SK-N-SH (cell line): ENCODE measurements at regions not wholly inside any gene's neighbourhood (a gene's known extent, or its start where the extent isn't known, plus 50 kb on each side); places are given as distances from the start of the nearest gene placed in this dataset.

Experiments used
- CTCF ChIA-PET: fragments of 300-600, 350-600 bp; formaldehyde crosslinking; extraction: SDS; loops from one replicate; lab custom pipeline; 2021; lab: Yijun Ruan, JAX
- POLR2A ChIA-PET: fragments of 350-600 bp; sonication (Branson Sonifier 250); formaldehyde crosslinking; extraction: SDS; loops from one replicate; lab custom pipeline; 2020; ENCODE audit warnings: antibody characterized with exemption, inconsistent platforms; lab: Yijun Ruan, JAX
- DNase-seq: peaks from one replicate; pipeline ENCODE4 v3.0.0; 2012
- H2AFZ ChIP-seq: fragments of 200-600 bp; sonication (generic); 2 replicates; pipeline ENCODE4 v1.8.1; 2016; ENCODE audit warnings: antibody characterized with exemption, mild to moderate bottlenecking, low read depth
- H3F3A ChIP-seq: fragments of 200-600 bp; sonication (generic); replicated peaks from 2 replicates; pipeline ENCODE3; 2016; ENCODE audit warnings: antibody characterized with exemption, mild to moderate bottlenecking; ENCODE audit not compliant: insufficient read depth
- H3K27ac ChIP-seq, 2 experiments: fragments of 200-500 bp in 1 of 2; fragments of 200-600 bp in 1 of 2; sonication (Bioruptor generic) in 1 of 2; sonication (generic), shearing (Covaris generic) in 1 of 2; 2 replicates each; pipeline versions ENCODE4 v1.5.1 to v1.6.1; 2014 to 2016; ENCODE audit warnings: low read depth in 2 of 2, inconsistent platforms in 1 of 2, low read length in 1 of 2, mild to moderate bottlenecking in 1 of 2, mixed read lengths in 1 of 2
- H3K27me3 ChIP-seq: fragments of 200-600 bp; sonication (generic), shearing (Covaris generic); 2 replicates; pipeline ENCODE4 v1.6.1; 2016; ENCODE audit warnings: mixed run types; ENCODE audit not compliant: insufficient read depth
- H3K36me3 ChIP-seq, 2 experiments: fragments of 200-500 bp in 1 of 2; fragments of 200-600 bp in 1 of 2; sonication (Bioruptor generic) in 1 of 2; sonication (generic) in 1 of 2; replicated peaks in 1 of 2; 2 replicates each; pipeline versions ENCODE3 to v1.5.1; 2014 to 2016; ENCODE audit warnings: low read length in 1 of 2, mild to moderate bottlenecking in 1 of 2; ENCODE audit not compliant: insufficient read depth in 2 of 2, control insufficient read depth in 1 of 2
- H3K4me1 ChIP-seq, 2 experiments: fragments of 200-500 bp in 1 of 2; fragments of 200-600 bp in 1 of 2; sonication (Bioruptor generic) in 1 of 2; sonication (generic), shearing (Covaris generic) in 1 of 2; 2 replicates each; pipeline versions ENCODE4 v1.5.1 to v1.6.1; 2014 to 2016; ENCODE audit warnings: low read depth in 1 of 2, low read length in 1 of 2, mixed run types in 1 of 2; ENCODE audit not compliant: insufficient read depth in 2 of 2, control insufficient read depth in 1 of 2
- H3K4me2 ChIP-seq: fragments of 200-600 bp; sonication (generic), shearing (Covaris generic); 2 replicates; pipeline ENCODE4 v1.6.1; 2017; ENCODE audit warnings: mixed run types
- H3K4me3 ChIP-seq, 2 experiments: fragments of 200-500 bp in 1 of 2; fragments of 200-600 bp in 1 of 2; sonication (Bioruptor generic) in 1 of 2; sonication (generic), shearing (Covaris generic) in 1 of 2; 2 replicates each; pipeline versions ENCODE4 v1.5.1 to v1.8.1; 2014 to 2016; ENCODE audit warnings: low read depth in 2 of 2, inconsistent platforms in 1 of 2, low read length in 1 of 2, mild to moderate bottlenecking in 1 of 2, mixed read lengths in 1 of 2, moderate library complexity in 1 of 2
- H3K79me2 ChIP-seq: fragments of 200-600 bp; sonication (generic); 2 replicates; pipeline ENCODE4 v1.8.1; 2017; ENCODE audit warnings: mild to moderate bottlenecking; ENCODE audit not compliant: insufficient read depth
- H3K9ac ChIP-seq: fragments of 200-600 bp; sonication (generic); 2 replicates; pipeline ENCODE4 v1.6.1; 2017; ENCODE audit warnings: mixed run types
- H3K9me2 ChIP-seq: fragments of 200-600 bp; sonication (generic); 2 replicates; pipeline ENCODE4 v1.6.1; 2017; ENCODE audit warnings: mixed run types
- H3K9me3 ChIP-seq: fragments of 200-600 bp; sonication (generic); 2 replicates; pipeline ENCODE4 v1.6.1; 2017; ENCODE audit warnings: mixed run types, mild to moderate bottlenecking, moderate library complexity
- H4K20me1 ChIP-seq: fragments of 200-600 bp; sonication (generic); 2 replicates; pipeline ENCODE4 v1.6.1; 2017; ENCODE audit warnings: mild to moderate bottlenecking, mixed run types; ENCODE audit not compliant: insufficient read depth
- ELF1 ChIP-seq: IDR thresholded peaks from 2 replicates; pipeline ENCODE4 v1.4.0; 2012
- EZH2phosphoT487 ChIP-seq: fragments of 200-600 bp; sonication (generic); IDR thresholded peaks from 2 replicates; pipeline ENCODE4 v1.6.1; 2017; ENCODE audit warnings: low read depth, mixed run types, mild to moderate bottlenecking, antibody characterized with exemption, moderate library complexity, borderline replicate concordance
- FOXJ3 ChIP-seq: sonication (generic); formaldehyde crosslinking; IDR thresholded peaks from 2 replicates; pipeline ENCODE4 v1.5.1; 2020; ENCODE audit warnings: mild to moderate bottlenecking, missing genetic modification reagents
- GATA2 ChIP-seq: sonication (generic); formaldehyde crosslinking; IDR thresholded peaks from 2 replicates; pipeline ENCODE4 v1.5.0; 2020; ENCODE audit warnings: mild to moderate bottlenecking, missing genetic modification reagents
- MEF2A ChIP-seq: IDR thresholded peaks from 2 replicates; pipeline ENCODE4 v1.4.0; 2012; ENCODE audit warnings: low read depth, borderline replicate concordance
- PBX3 ChIP-seq: IDR thresholded peaks from 2 replicates; pipeline ENCODE4; 2012
- POLR2AphosphoS5 ChIP-seq: IDR thresholded peaks from 2 replicates; pipeline ENCODE4 v1.6.1; 2012; ENCODE audit warnings: low read depth, low read length
- SMC3 ChIP-seq: IDR thresholded peaks from 2 replicates; pipeline ENCODE4 v1.6.1; 2012; ENCODE audit warnings: low read depth, low read length, improper control_type of control experiment
- TAF1 ChIP-seq: IDR thresholded peaks from 2 replicates; pipeline ENCODE4 v1.6.1; 2012; ENCODE audit warnings: low read depth, mild to moderate bottlenecking, low read length, moderate library complexity, borderline replicate concordance
- TCF12 ChIP-seq: IDR thresholded peaks from 2 replicates; pipeline ENCODE4 v1.4.0; 2012
- YY1 ChIP-seq: IDR thresholded peaks from 2 replicates; pipeline ENCODE4 v1.4.0; 2012; ENCODE audit warnings: low read depth, mild to moderate bottlenecking
- WGBS: methylation state at CpG from one replicate; pipeline ENCODE4 v1.1.6; 2017; ENCODE audit warnings: low lambda C conversion rate; 5-methylcytosine and 5-hydroxymethylcytosine counted together
- TF ChIP-seq, protein P1 (sequence below): fragments of 150-350 bp; IDR thresholded peaks from 2 replicates; pipeline ENCODE4 v1.6.1; 2016; ENCODE audit warnings: mild to moderate bottlenecking, low read depth, low read length
- TF ChIP-seq, protein P2 (sequence below): fragments of 150-350 bp; IDR thresholded peaks from 2 replicates; pipeline ENCODE4 v1.6.1; 2017; ENCODE audit warnings: antibody characterized with exemption, low read length, low read depth, borderline replicate concordance
- TF ChIP-seq, protein P3 (sequence below): IDR thresholded peaks from 2 replicates; pipeline ENCODE4 v1.4.0; 2012; ENCODE audit warnings: low read depth
- TF ChIP-seq, protein P4 (sequence below): IDR thresholded peaks from 2 replicates; pipeline ENCODE4 v1.6.1; 2012; ENCODE audit warnings: mild to moderate bottlenecking, low read depth, low read length, moderate library complexity

GRCh38 chr5:89232139-89232603 lies 349.2 kb upstream of the MEF2C start:
- Histone ChIP-seq H3K4me3 (no peak overlapping the region), H3K9ac (no peak overlapping the region), H3K9me2 (no peaks in the 10 kb centered on the region), H3F3A (no peaks in the 10 kb centered on the region), H3K36me3 (no peaks in the 10 kb centered on the region), H4K20me1 (no peaks in the 10 kb centered on the region), H3K4me2 (no peak overlapping the region), H3K9me3 (no peaks in the 10 kb centered on the region), H3K4me1 (no peaks in the 10 kb centered on the region), H3K27me3 (no peaks in the 10 kb centered on the region), H2AFZ (no peak overlapping the region), H3K79me2 (no peaks in the 10 kb centered on the region), H3K27ac (no peak overlapping the region)
- WGBS: 58% methylated on average over 3 of the region's 3 CpGs
- ChIA-PET CTCF (interaction anchor here (0.6 kb wide), 1 partner anchor 43 kb away, joined by 4 read pairs; no protein-coding TSS in a partner anchor), POLR2A (no interaction called here)
- DNase-seq: no peak
- TF ChIP-seq ELF1 (no peak), EZH2phosphoT487 (no peak), SMC3 (no peak), YY1 (no peak), MEF2A (no peak), GATA2 (CRISPR knock-in tag) (no peak)
- TF ChIP-seq, protein P1, sequence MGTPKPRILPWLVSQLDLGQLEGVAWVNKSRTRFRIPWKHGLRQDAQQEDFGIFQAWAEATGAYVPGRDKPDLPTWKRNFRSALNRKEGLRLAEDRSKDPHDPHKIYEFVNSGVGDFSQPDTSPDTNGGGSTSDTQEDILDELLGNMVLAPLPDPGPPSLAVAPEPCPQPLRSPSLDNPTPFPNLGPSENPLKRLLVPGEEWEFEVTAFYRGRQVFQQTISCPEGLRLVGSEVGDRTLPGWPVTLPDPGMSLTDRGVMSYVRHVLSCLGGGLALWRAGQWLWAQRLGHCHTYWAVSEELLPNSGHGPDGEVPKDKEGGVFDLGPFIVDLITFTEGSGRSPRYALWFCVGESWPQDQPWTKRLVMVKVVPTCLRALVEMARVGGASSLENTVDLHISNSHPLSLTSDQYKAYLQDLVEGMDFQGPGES: no peak

DNA sequence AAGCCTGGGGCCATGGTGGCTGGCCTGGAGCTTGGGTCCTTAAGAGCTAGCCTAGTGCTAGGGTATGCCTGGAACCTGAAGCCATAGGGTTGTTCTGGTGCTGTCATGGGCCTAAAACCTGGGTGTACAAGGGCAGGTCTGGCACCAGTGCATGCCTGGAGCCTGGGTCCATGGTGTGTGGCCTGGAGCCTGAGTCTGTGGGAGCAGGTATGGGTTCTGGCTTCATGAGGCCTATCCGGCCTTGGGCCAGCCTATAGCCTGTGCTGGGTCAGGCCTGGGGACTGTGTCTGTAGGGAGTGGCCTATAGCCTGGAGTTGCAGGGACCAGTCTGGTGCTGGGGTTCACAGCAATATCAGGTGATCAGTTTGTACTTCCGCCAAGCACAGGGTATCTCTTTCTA lies 347.2 kb upstream of the MEF2C start:
- no peaks in the 10 kb centered on the region for H3K79me2 ChIP-seq
- no peak overlapping the region for H3K9ac ChIP-seq
- no peaks in the 10 kb centered on the region for H3K4me1 ChIP-seq
- DNase-seq: no peak
- H3K9me2 ChIP-seq: no peaks in the 10 kb centered on the region
- no peaks in the 10 kb centered on the region for H3F3A ChIP-seq
- no peak overlapping the region for H3K27ac ChIP-seq
- H3K9me3 ChIP-seq: no peaks in the 10 kb centered on the region
- WGBS: 100% methylated on average over 1 of the region's 2 CpGs
- CTCF ChIA-PET: no interaction called here
- POLR2A ChIA-PET: no interaction called here
- H3K4me2 ChIP-seq: no peak overlapping the region
- no peak overlapping the region for H3K4me3 ChIP-seq
- H3K36me3 ChIP-seq: no peaks in the 10 kb centered on the region
- no peaks in the 10 kb centered on the region for H3K27me3 ChIP-seq
- H4K20me1 ChIP-seq: no peaks in the 10 kb centered on the region
- no peak overlapping the region for H2AFZ ChIP-seq
- TF ChIP-seq TAF1 (no peak), FOXJ3 (no peak), GATA2 (CRISPR knock-in tag) (no peak), POLR2AphosphoS5 (no peak), TCF12 (no peak), PBX3 (no peak)
- TF ChIP-seq, protein P2, sequence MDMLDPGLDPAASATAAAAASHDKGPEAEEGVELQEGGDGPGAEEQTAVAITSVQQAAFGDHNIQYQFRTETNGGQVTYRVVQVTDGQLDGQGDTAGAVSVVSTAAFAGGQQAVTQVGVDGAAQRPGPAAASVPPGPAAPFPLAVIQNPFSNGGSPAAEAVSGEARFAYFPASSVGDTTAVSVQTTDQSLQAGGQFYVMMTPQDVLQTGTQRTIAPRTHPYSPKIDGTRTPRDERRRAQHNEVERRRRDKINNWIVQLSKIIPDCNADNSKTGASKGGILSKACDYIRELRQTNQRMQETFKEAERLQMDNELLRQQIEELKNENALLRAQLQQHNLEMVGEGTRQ: no peak
- TF ChIP-seq, protein P3, sequence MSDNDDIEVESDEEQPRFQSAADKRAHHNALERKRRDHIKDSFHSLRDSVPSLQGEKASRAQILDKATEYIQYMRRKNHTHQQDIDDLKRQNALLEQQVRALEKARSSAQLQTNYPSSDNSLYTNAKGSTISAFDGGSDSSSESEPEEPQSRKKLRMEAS: no peak
- TF ChIP-seq, protein P4, sequence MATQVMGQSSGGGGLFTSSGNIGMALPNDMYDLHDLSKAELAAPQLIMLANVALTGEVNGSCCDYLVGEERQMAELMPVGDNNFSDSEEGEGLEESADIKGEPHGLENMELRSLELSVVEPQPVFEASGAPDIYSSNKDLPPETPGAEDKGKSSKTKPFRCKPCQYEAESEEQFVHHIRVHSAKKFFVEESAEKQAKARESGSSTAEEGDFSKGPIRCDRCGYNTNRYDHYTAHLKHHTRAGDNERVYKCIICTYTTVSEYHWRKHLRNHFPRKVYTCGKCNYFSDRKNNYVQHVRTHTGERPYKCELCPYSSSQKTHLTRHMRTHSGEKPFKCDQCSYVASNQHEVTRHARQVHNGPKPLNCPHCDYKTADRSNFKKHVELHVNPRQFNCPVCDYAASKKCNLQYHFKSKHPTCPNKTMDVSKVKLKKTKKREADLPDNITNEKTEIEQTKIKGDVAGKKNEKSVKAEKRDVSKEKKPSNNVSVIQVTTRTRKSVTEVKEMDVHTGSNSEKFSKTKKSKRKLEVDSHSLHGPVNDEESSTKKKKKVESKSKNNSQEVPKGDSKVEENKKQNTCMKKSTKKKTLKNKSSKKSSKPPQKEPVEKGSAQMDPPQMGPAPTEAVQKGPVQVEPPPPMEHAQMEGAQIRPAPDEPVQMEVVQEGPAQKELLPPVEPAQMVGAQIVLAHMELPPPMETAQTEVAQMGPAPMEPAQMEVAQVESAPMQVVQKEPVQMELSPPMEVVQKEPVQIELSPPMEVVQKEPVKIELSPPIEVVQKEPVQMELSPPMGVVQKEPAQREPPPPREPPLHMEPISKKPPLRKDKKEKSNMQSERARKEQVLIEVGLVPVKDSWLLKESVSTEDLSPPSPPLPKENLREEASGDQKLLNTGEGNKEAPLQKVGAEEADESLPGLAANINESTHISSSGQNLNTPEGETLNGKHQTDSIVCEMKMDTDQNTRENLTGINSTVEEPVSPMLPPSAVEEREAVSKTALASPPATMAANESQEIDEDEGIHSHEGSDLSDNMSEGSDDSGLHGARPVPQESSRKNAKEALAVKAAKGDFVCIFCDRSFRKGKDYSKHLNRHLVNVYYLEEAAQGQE: no peak
